ENCODE measurements at regions not wholly inside any gene's neighbourhood (a gene's known extent, or its start where the extent isn't known, plus 50 kb on each side); places are given as distances from the start of the nearest gene placed in this dataset.

DNA sequence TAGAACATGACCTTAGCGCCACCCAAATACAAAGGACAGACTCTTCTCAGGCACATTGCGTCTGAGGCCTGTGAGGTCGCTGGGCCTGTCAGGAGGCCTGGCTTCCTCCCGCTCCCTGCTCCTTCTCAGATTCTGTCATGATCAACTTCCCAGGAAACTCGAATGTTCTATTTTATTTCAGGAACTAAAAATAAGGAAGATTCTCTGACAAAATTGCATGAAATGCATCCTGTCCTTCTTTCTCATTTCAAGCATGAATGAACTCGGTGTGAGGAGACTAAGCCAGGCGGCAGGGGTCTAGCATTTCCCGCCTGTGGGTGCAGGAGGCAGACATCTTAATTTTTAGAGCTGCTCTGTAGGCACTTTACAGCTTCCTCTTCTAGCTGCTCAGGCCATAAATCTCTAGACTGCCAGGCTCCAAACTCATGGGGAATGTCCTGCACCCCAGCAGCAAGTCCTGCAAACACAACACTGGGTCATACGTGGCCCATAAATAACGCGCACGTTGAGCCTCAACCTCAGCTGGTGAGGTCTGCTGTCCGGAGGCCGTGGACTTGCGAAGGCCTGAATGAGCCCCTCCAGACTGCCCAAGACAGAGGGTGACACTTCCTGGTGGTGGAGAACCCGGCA is 109.7 kb upstream of the ZNF236 start:
- ChIA-PET POLR2A (no interaction called here), CTCF (interaction anchor here (1.1 kb wide), 1 partner anchor 314 kb away, joined by 3 read pairs; no protein-coding TSS in a partner anchor)
- Mint-ChIP-seq H3K27me3 (ENCODE audit: low read depth) (no peaks in the 10 kb centered on the region; the same call in 1 of the 2 replicates), H3K36me3 (no peaks in the 10 kb centered on the region), H3K4me1 (peaks cover 7% of the 10 kb centered on the region; the same call in 1 of the 2 replicates), H3K4me3 (no peak overlapping the region), H3K27ac (no peak overlapping the region), H3K9me3 (peaks cover 8% of the 10 kb centered on the region)
- ATAC-seq, result no peak
- no peak for DNase-seq (ENCODE audit: low spot score)
- TF ChIP-seq ZNF232 (CRISPR knock-in tag; IDR thresholded peaks at IDR 0.05) (no peak), FOXK1 (CRISPR knock-in tag; IDR thresholded peaks at IDR 0.05) (no peak), ATF1 (CRISPR knock-in tag; IDR thresholded peaks at IDR 0.05) (no peak), GTF2I (CRISPR knock-in tag; conservative IDR thresholded peaks at IDR 0.05) (no peak), CREM (CRISPR knock-in tag; IDR thresholded peaks at IDR 0.05) (no peak), CBFB (CRISPR knock-in tag; IDR thresholded peaks at IDR 0.05; ENCODE audit: low read depth) (no peak), RELA (CRISPR knock-in tag; IDR thresholded peaks at IDR 0.05; ENCODE audit: borderline replicate concordance) (no peak), OVOL2 (CRISPR knock-in tag; IDR thresholded peaks at IDR 0.05; ENCODE audit: borderline replicate concordance) (no peak), NFE2L1 (CRISPR knock-in tag; IDR thresholded peaks at IDR 0.05) (no peak), MXD4 (CRISPR knock-in tag; IDR thresholded peaks at IDR 0.05; ENCODE audit: borderline replicate concordance) (no peak), ZNF219 (CRISPR knock-in tag; IDR thresholded peaks at IDR 0.05; ENCODE audit: borderline replicate concordance) (no peak), JUN (CRISPR knock-in tag; IDR thresholded peaks at IDR 0.05) (no peak)
- TF ChIP-seq, protein P1, sequence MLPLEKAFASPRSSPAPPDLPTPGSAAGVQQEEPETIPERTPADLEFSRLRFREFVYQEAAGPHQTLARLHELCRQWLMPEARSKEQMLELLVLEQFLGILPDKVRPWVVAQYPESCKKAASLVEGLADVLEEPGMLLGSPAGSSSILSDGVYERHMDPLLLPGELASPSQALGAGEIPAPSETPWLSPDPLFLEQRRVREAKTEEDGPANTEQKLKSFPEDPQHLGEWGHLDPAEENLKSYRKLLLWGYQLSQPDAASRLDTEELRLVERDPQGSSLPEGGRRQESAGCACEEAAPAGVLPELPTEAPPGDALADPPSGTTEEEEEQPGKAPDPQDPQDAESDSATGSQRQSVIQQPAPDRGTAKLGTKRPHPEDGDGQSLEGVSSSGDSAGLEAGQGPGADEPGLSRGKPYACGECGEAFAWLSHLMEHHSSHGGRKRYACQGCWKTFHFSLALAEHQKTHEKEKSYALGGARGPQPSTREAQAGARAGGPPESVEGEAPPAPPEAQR (CRISPR knock-in tag; IDR thresholded peaks at IDR 0.05), result no peak
- TF ChIP-seq, protein P2, sequence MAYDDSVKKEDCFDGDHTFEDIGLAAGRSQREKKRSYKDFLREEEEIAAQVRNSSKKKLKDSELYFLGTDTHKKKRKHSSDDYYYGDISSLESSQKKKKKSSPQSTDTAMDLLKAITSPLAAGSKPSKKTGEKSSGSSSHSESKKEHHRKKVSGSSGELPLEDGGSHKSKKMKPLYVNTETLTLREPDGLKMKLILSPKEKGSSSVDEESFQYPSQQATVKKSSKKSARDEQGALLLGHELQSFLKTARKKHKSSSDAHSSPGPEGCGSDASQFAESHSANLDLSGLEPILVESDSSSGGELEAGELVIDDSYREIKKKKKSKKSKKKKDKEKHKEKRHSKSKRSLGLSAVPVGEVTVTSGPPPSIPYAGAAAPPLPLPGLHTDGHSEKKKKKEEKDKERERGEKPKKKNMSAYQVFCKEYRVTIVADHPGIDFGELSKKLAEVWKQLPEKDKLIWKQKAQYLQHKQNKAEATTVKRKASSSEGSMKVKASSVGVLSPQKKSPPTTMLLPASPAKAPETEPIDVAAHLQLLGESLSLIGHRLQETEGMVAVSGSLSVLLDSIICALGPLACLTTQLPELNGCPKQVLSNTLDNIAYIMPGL (CRISPR knock-in tag; IDR thresholded peaks at IDR 0.05), result no peak
- TF ChIP-seq, protein P3, sequence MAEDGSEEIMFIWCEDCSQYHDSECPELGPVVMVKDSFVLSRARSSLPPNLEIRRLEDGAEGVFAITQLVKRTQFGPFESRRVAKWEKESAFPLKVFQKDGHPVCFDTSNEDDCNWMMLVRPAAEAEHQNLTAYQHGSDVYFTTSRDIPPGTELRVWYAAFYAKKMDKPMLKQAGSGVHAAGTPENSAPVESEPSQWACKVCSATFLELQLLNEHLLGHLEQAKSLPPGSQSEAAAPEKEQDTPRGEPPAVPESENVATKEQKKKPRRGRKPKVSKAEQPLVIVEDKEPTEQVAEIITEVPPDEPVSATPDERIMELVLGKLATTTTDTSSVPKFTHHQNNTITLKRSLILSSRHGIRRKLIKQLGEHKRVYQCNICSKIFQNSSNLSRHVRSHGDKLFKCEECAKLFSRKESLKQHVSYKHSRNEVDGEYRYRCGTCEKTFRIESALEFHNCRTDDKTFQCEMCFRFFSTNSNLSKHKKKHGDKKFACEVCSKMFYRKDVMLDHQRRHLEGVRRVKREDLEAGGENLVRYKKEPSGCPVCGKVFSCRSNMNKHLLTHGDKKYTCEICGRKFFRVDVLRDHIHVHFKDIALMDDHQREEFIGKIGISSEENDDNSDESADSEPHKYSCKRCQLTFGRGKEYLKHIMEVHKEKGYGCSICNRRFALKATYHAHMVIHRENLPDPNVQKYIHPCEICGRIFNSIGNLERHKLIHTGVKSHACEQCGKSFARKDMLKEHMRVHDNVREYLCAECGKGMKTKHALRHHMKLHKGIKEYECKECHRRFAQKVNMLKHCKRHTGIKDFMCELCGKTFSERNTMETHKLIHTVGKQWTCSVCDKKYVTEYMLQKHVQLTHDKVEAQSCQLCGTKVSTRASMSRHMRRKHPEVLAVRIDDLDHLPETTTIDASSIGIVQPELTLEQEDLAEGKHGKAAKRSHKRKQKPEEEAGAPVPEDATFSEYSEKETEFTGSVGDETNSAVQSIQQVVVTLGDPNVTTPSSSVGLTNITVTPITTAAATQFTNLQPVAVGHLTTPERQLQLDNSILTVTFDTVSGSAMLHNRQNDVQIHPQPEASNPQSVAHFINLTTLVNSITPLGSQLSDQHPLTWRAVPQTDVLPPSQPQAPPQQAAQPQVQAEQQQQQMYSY (CRISPR knock-in tag; IDR thresholded peaks at IDR 0.05), result no peak
- TF ChIP-seq, protein P4, sequence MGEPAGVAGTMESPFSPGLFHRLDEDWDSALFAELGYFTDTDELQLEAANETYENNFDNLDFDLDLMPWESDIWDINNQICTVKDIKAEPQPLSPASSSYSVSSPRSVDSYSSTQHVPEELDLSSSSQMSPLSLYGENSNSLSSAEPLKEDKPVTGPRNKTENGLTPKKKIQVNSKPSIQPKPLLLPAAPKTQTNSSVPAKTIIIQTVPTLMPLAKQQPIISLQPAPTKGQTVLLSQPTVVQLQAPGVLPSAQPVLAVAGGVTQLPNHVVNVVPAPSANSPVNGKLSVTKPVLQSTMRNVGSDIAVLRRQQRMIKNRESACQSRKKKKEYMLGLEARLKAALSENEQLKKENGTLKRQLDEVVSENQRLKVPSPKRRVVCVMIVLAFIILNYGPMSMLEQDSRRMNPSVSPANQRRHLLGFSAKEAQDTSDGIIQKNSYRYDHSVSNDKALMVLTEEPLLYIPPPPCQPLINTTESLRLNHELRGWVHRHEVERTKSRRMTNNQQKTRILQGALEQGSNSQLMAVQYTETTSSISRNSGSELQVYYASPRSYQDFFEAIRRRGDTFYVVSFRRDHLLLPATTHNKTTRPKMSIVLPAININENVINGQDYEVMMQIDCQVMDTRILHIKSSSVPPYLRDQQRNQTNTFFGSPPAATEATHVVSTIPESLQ (CRISPR knock-in tag; IDR thresholded peaks at IDR 0.05), result no peak
- TF ChIP-seq, protein P5, sequence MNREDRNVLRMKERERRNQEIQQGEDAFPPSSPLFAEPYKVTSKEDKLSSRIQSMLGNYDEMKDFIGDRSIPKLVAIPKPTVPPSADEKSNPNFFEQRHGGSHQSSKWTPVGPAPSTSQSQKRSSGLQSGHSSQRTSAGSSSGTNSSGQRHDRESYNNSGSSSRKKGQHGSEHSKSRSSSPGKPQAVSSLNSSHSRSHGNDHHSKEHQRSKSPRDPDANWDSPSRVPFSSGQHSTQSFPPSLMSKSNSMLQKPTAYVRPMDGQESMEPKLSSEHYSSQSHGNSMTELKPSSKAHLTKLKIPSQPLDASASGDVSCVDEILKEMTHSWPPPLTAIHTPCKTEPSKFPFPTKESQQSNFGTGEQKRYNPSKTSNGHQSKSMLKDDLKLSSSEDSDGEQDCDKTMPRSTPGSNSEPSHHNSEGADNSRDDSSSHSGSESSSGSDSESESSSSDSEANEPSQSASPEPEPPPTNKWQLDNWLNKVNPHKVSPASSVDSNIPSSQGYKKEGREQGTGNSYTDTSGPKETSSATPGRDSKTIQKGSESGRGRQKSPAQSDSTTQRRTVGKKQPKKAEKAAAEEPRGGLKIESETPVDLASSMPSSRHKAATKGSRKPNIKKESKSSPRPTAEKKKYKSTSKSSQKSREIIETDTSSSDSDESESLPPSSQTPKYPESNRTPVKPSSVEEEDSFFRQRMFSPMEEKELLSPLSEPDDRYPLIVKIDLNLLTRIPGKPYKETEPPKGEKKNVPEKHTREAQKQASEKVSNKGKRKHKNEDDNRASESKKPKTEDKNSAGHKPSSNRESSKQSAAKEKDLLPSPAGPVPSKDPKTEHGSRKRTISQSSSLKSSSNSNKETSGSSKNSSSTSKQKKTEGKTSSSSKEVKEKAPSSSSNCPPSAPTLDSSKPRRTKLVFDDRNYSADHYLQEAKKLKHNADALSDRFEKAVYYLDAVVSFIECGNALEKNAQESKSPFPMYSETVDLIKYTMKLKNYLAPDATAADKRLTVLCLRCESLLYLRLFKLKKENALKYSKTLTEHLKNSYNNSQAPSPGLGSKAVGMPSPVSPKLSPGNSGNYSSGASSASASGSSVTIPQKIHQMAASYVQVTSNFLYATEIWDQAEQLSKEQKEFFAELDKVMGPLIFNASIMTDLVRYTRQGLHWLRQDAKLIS (CRISPR knock-in tag; IDR thresholded peaks at IDR 0.05; ENCODE audit: borderline replicate concordance), result no peak
- TF ChIP-seq, protein P6, sequence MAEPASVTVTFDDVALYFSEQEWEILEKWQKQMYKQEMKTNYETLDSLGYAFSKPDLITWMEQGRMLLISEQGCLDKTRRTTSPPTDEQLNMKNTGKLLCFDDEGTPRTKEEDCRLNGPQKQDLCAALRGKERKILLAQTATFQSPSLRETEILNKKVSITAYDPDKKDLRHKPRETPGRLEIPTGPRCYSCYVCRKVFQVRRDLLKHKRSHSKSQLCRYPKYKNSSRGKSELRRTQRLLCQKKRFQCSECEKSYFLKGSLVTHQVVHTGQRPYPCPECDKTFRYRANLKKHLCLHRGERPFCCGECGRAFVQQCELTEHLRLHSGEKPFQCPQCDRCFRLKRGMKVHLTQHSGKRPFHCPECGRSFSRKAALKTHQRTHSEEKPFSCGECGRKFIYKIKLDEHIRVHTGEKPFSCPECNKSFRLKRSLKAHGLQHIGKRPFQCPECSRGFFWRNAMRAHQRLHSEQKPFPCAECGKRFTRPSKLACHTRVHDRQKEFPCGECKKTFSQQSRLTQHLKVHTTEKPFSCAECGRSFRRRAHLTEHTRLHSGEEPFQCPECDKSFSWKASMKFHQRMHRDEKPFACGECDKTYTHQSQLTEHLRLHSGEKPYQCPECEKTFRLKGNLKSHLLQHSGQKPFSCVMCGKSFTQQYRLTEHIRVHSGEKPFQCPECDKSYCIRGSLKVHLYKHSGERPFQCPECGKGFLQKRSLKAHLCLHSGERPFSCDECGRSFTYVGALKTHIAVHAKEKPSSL (CRISPR knock-in tag; conservative IDR thresholded peaks at IDR 0.05), result no peak
- TF ChIP-seq, protein P7, sequence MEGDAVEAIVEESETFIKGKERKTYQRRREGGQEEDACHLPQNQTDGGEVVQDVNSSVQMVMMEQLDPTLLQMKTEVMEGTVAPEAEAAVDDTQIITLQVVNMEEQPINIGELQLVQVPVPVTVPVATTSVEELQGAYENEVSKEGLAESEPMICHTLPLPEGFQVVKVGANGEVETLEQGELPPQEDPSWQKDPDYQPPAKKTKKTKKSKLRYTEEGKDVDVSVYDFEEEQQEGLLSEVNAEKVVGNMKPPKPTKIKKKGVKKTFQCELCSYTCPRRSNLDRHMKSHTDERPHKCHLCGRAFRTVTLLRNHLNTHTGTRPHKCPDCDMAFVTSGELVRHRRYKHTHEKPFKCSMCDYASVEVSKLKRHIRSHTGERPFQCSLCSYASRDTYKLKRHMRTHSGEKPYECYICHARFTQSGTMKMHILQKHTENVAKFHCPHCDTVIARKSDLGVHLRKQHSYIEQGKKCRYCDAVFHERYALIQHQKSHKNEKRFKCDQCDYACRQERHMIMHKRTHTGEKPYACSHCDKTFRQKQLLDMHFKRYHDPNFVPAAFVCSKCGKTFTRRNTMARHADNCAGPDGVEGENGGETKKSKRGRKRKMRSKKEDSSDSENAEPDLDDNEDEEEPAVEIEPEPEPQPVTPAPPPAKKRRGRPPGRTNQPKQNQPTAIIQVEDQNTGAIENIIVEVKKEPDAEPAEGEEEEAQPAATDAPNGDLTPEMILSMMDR (IDR thresholded peaks at IDR 0.05), result no peak
